ENCODE measurements at regions not wholly inside any gene's neighbourhood (a gene's known extent, or its start where the extent isn't known, plus 50 kb on each side); places are given as distances from the start of the nearest gene placed in this dataset.

GRCh38 chrX:112377481-112377880, 294.9 kb upstream of the TRPC5 start:
- no peak for TF ChIP-seq CTCF (conservative IDR thresholded peaks at IDR 0.05; ENCODE audit: low read depth in 2 of 2)
- no peak for TF ChIP-seq EZH2 (IDR thresholded peaks at IDR 0.05; ENCODE audit: low read depth, unreplicated experiment)
- TF ChIP-seq POLR2AphosphoS5 (IDR thresholded peaks at IDR 0.05; ENCODE audit: low read depth) = no peak
- TF ChIP-seq NANOG (IDR thresholded peaks at IDR 0.05; ENCODE audit: borderline replicate concordance) = no peak
